IMR-90 (cell line): ENCODE measurements at regions not wholly inside any gene's neighbourhood (a gene's known extent, or its start where the extent isn't known, plus 50 kb on each side); places are given as distances from the start of the nearest gene placed in this dataset.

ENCODE experiments used
- BHLHE40 ChIP-seq: fragments of 150-350 bp; IDR thresholded peaks from 2 replicates; pipeline ENCODE4 v1.6.1; 2016; ENCODE audit warnings: mild to moderate bottlenecking, low read depth, low read length
- CEBPB ChIP-seq: IDR thresholded peaks from 2 replicates; pipeline ENCODE4 v1.6.1; 2012; ENCODE audit warnings: low read depth, low read length, improper control_type of control experiment
- CTCF ChIP-seq: conservative IDR thresholded peaks from 2 replicates; pipeline ENCODE4 v1.5.1; 2012; ENCODE audit warnings: mild to moderate bottlenecking, low read depth, low read length, improper control_type of control experiment
- POLR2A ChIP-seq: IDR thresholded peaks from 2 replicates; pipeline ENCODE4 v1.6.1; 2012; ENCODE audit warnings: mild to moderate bottlenecking, low read depth, low read length
- RFX5 ChIP-seq: IDR thresholded peaks from 2 replicates; pipeline ENCODE4 v1.8.0; 2012; ENCODE audit warnings: low read depth, mild to moderate bottlenecking, low read length, moderate library complexity

- TF ChIP-seq CEBPB (no peak), CTCF (no peak), BHLHE40 (no peak), POLR2A (no peak), RFX5 (no peak)
Measured at GRCh38 chr12:68478516-68479260, 132.0 kb upstream of the RAP1B start.
